Activated CD8-positive, alpha-beta T cell treated with anti-CD3 and anti-CD28 coated beads, Interleukin-2, amount 10 ng/mL, durations not matched to agents 7 days and 5 days (primary cell): ENCODE measurements at regions not wholly inside any gene's neighbourhood (a gene's known extent, or its start where the extent isn't known, plus 50 kb on each side); places are given as distances from the start of the nearest gene placed in this dataset.

Experiments
- ATAC-seq: fragments of 150-1000 bp; cut with Tn5 transposase; one replicate; pipeline ENCODE4 v1.10.0; 2021; ENCODE audit warnings: moderate library complexity
- CTCF ChIA-PET: fragments of 350-600 bp; sonication (Branson Sonifier 250); formaldehyde crosslinking; loops from one replicate; lab custom pipeline; 2021; ENCODE audit warnings: antibody characterized with exemption; lab: Charles Lee
- POLR2A ChIA-PET: fragments of 350-600 bp; sonication (Branson Sonifier 250); formaldehyde crosslinking; loops from one replicate; lab custom pipeline; 2021; ENCODE audit warnings: antibody characterized with exemption; lab: Charles Lee
- DNase-seq: peaks from one replicate; pipeline ENCODE4 v3.0.0-alpha.2; 2020
- H3K27ac Mint-ChIP-seq: one replicate; pipeline ENCODE4 v1.8.0; 2021; ENCODE audit warnings: mild to moderate bottlenecking, mixed read lengths
- H3K27me3 Mint-ChIP-seq: one replicate; pipeline ENCODE4 v1.8.0; 2021; ENCODE audit warnings: low read depth, mixed read lengths
- H3K36me3 Mint-ChIP-seq: one replicate; pipeline ENCODE4 v1.8.0; 2021; ENCODE audit warnings: low read depth, mixed read lengths
- H3K4me1 Mint-ChIP-seq: one replicate; pipeline ENCODE4 v1.8.0; 2021; ENCODE audit warnings: low read depth, mixed read lengths
- H3K4me3 Mint-ChIP-seq: one replicate; pipeline ENCODE4 v1.8.0; 2021; ENCODE audit warnings: mild to moderate bottlenecking, mixed read lengths
- H3K9me3 Mint-ChIP-seq: one replicate; pipeline ENCODE4 v1.8.0; 2022; ENCODE audit warnings: mixed read lengths; ENCODE audit not compliant: insufficient read depth

- H3K27me3 Mint-ChIP-seq, result no peaks in the 10 kb centered on the region
- no peak for ATAC-seq
- no peak overlapping the region for H3K27ac Mint-ChIP-seq
- ChIA-PET POLR2A (no interaction called here), CTCF (no interaction called here)
- H3K4me3 Mint-ChIP-seq, result no peak overlapping the region
- no peaks in the 10 kb centered on the region for H3K4me1 Mint-ChIP-seq
- H3K9me3 Mint-ChIP-seq, result no peaks in the 10 kb centered on the region
- no peaks in the 10 kb centered on the region for H3K36me3 Mint-ChIP-seq
- no peak for DNase-seq
These were observed 130.7 kb downstream of the SLC30A10 start for GRCh38 chr1:219797683-219798082.

DNA sequence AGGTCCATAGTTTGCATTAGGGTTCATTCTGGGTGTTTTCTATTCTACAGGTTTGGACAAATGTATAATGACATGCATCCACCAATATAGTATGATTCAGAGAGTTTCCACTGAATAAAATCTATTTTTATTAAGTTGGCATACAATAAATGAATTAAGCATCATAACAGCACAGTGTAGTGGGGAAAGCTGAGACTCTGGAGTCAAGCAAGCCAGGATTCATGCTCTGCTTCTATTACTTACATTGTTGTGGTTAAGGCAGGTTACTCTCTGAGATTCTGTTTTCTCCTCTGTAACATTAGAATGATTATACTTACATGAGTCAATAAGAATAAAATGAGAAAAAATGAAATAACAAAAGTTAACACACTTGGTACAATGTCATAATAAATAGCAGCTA, 131.3 kb downstream of the SLC30A10 start:
- POLR2A ChIA-PET, result no interaction called here
- Mint-ChIP-seq H3K36me3 (no peaks in the 10 kb centered on the region), H3K4me1 (no peaks in the 10 kb centered on the region), H3K27me3 (no peaks in the 10 kb centered on the region), H3K4me3 (no peak overlapping the region), H3K9me3 (no peaks in the 10 kb centered on the region), H3K27ac (no peak overlapping the region)
- ATAC-seq (no peak), DNase-seq (no peak)
- CTCF ChIA-PET, result no interaction called here

GRCh38 chr1:219795363-219795917, 132.9 kb downstream of the SLC30A10 start:
- DNase-seq, result no peak
- Mint-ChIP-seq H3K4me1 (no peaks in the 10 kb centered on the region), H3K4me3 (no peak overlapping the region), H3K27me3 (no peaks in the 10 kb centered on the region), H3K27ac (no peak overlapping the region), H3K36me3 (no peaks in the 10 kb centered on the region), H3K9me3 (no peaks in the 10 kb centered on the region)
- ChIA-PET POLR2A (no interaction called here), CTCF (no interaction called here)
- ATAC-seq, result no peak

- no peak overlapping the region for H3K4me3 Mint-ChIP-seq
- POLR2A ChIA-PET, result no interaction called here
- CTCF ChIA-PET, result no interaction called here
- no peaks in the 10 kb centered on the region for H3K4me1 Mint-ChIP-seq
- ATAC-seq, result no peak
- H3K27me3 Mint-ChIP-seq, result no peaks in the 10 kb centered on the region
- no peak overlapping the region for H3K27ac Mint-ChIP-seq
- no peaks in the 10 kb centered on the region for H3K36me3 Mint-ChIP-seq
- no peaks in the 10 kb centered on the region for H3K9me3 Mint-ChIP-seq
- DNase-seq, result no peak
These were observed 134.1 kb downstream of the SLC30A10 start for GRCh38 chr1:219794085-219794743.

GRCh38 chr1:219792337-219793021, 135.9 kb downstream of the SLC30A10 start:
- no peaks in the 10 kb centered on the region for H3K4me1 Mint-ChIP-seq
- H3K9me3 Mint-ChIP-seq, result no peaks in the 10 kb centered on the region
- H3K27me3 Mint-ChIP-seq, result no peaks in the 10 kb centered on the region
- DNase-seq (no peak), ATAC-seq (no peak)
- POLR2A ChIA-PET, result interaction anchor here (0.6 kb wide), 1 partner anchor 1618 kb away, joined by 3 read pairs; no protein-coding TSS in a partner anchor
- no peak overlapping the region for H3K4me3 Mint-ChIP-seq
- CTCF ChIA-PET, result no interaction called here
- H3K36me3 Mint-ChIP-seq, result no peaks in the 10 kb centered on the region
- H3K27ac Mint-ChIP-seq, result no peak overlapping the region

GRCh38 chr1:219791766-219792165, 136.6 kb downstream of the SLC30A10 start:
- ChIA-PET POLR2A (interaction anchor here (0.6 kb wide), 1 partner anchor 1618 kb away, joined by 3 read pairs; no protein-coding TSS in a partner anchor), CTCF (no interaction called here)
- no peak for DNase-seq
- H3K27me3 Mint-ChIP-seq, result no peaks in the 10 kb centered on the region
- H3K9me3 Mint-ChIP-seq, result no peaks in the 10 kb centered on the region
- no peak for ATAC-seq
- no peak overlapping the region for H3K4me3 Mint-ChIP-seq
- no peaks in the 10 kb centered on the region for H3K36me3 Mint-ChIP-seq
- no peak overlapping the region for H3K27ac Mint-ChIP-seq
- H3K4me1 Mint-ChIP-seq, result no peaks in the 10 kb centered on the region

DNA sequence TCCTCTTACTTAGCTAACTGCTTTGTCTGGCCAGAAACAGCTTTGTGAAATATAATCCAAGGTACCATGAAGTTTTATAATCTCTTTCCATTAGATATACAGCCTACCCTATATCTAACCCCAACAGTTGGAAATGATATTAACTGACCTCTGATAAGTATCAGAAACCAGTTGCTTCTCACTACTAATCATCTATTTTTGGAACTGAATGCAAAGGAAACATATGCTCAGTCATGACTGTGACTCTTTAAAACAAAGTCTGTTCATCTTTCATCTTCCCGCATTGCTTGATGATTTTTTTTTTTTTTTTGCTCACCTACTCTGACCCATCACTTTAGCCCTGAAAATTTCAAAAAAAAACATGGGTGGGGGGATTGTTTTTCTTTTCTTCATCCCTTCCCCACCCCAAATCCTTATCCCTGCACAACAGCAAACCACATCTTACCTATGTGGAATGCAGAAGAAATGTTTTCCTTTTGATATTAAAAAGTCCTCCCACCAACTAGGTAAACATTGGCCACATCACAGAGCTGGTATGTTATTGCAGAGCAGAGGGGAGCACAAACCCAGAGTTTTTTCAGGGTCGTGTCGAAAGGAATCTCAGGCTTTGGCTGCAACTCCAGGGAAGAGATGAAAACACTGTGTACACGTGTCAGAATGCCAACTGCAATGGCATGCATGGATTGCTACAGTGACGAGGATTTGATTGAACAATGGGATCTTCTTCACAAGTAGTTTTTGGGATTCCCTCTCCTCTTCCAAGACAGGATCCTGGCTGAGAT, 137.3 kb downstream of the SLC30A10 start:
- ChIA-PET CTCF (no interaction called here), POLR2A (no interaction called here)
- Mint-ChIP-seq H3K4me1 (no peaks in the 10 kb centered on the region), H3K27ac (no peak overlapping the region), H3K9me3 (no peaks in the 10 kb centered on the region), H3K27me3 (no peaks in the 10 kb centered on the region), H3K4me3 (no peak overlapping the region), H3K36me3 (no peaks in the 10 kb centered on the region)
- DNase-seq, result no peak
- ATAC-seq, result no peak

GRCh38 chr1:219788700-219789099, 139.7 kb downstream of the SLC30A10 start:
- ChIA-PET CTCF (no interaction called here), POLR2A (no interaction called here)
- Mint-ChIP-seq H3K4me1 (no peaks in the 10 kb centered on the region), H3K27me3 (no peaks in the 10 kb centered on the region), H3K27ac (no peak overlapping the region), H3K4me3 (no peak overlapping the region), H3K36me3 (no peaks in the 10 kb centered on the region), H3K9me3 (no peaks in the 10 kb centered on the region)
- ATAC-seq (no peak), DNase-seq (no peak)

DNA sequence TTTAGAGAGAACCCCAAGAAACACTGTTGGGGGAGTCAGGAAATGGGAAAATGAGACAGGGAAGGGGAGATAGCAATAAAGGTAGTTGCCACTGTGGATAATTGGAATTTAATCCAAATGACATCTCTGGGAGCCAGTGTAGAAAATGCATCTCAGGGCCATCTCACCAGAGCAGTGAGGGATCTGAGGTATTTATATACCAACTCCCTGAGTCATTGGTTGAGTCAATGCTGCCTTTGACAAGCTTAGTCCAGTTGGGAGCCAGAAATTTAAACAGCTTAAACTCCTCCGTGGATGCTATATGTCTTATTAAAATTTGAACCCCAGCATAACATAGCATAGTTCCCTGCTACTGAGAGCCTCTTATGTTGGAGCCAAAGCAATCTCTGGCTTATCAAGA, 140.3 kb downstream of the SLC30A10 start:
- ATAC-seq, result no peak
- DNase-seq, result no peak
- ChIA-PET POLR2A (no interaction called here), CTCF (no interaction called here)
- no peaks in the 10 kb centered on the region for H3K27me3 Mint-ChIP-seq
- no peak overlapping the region for H3K27ac Mint-ChIP-seq
- H3K9me3 Mint-ChIP-seq, result no peaks in the 10 kb centered on the region
- H3K36me3 Mint-ChIP-seq, result no peaks in the 10 kb centered on the region
- H3K4me3 Mint-ChIP-seq, result no peak overlapping the region
- H3K4me1 Mint-ChIP-seq, result no peaks in the 10 kb centered on the region

DNA sequence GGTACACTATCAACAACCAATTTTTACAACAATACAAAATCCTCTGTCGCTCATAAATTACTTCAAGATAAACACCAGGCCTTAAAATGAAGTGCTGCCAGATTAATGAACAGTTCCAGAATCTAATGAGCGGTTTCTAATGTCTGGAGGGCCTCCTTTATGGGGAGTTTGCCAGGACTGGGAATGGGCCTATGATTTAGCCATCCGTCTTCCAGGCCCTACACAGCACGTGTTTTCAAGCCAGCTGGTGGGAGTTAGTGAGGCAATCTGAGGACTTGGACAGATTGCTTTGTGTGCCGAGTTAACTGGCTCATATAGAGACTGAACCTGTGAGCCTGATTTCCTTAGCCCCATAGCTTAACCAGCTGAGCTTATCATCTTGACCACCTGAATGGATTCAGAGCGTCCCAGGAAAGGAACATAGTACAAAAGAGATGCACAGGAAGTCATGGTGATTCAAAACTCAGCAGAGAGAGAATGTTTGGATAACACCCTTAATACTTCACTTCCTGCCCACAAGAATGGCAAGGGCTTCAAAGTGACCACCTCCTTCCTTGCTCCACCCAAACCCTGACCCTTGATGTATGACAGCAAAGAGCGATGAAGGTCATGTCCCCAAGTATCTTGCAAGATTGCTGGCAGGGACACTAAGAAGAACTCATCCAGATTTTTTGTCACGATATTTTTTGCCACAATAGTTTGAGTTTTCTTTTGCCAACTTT, 143.5 kb downstream of the SLC30A10 start:
- DNase-seq (no peak), ATAC-seq (no peak)
- Mint-ChIP-seq H3K27ac (no peak overlapping the region), H3K9me3 (no peaks in the 10 kb centered on the region), H3K36me3 (no peaks in the 10 kb centered on the region), H3K4me1 (no peaks in the 10 kb centered on the region), H3K27me3 (no peaks in the 10 kb centered on the region), H3K4me3 (no peak overlapping the region)
- ChIA-PET CTCF (no interaction called here), POLR2A (no interaction called here)

DNA sequence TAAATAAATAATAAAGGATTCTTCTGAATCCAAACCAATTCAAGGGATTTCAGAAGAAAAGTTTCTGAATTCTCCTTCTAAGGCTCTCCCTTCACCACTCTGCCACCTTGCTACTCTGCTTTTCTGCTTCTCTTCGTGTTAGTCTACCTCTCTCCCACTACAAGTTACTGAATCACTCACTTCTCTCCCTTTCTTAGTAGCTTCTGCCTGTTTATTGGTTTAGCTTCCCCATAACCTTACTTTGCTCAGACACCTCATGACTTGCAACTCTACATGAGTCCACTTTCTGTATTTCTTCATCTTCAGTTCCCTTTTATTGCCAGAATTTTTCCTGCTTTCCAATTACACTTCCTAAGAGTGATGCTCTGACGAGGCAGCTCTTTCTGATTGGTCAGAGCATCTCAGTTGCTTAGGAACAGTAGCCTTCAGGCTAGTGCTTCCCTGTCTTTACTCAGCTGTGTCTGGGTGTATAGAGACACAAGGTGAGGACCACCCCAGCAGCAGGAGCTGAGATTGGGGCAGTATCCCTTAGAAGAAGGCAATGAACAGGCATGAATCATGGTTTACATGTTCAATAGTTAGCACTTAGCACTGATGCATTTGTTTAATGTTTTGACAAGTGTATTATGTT, 144.6 kb downstream of the SLC30A10 start:
- no peaks in the 10 kb centered on the region for H3K36me3 Mint-ChIP-seq
- no peaks in the 10 kb centered on the region for H3K9me3 Mint-ChIP-seq
- no peak for ATAC-seq
- DNase-seq, result no peak
- H3K4me3 Mint-ChIP-seq, result no peak overlapping the region
- CTCF ChIA-PET, result no interaction called here
- no peak overlapping the region for H3K27ac Mint-ChIP-seq
- POLR2A ChIA-PET, result no interaction called here
- H3K27me3 Mint-ChIP-seq, result no peaks in the 10 kb centered on the region
- H3K4me1 Mint-ChIP-seq, result no peaks in the 10 kb centered on the region
